D721Med (cell line): ENCODE measurements at regions not wholly inside any gene's neighbourhood (a gene's known extent, or its start where the extent isn't known, plus 50 kb on each side); places are given as distances from the start of the nearest gene placed in this dataset.

Experiments
- DNase-seq: peaks from one replicate; pipeline ENCODE4 v3.0.0; 2011; ENCODE audit warnings: low spot score; ENCODE audit not compliant: insufficient read length
- FAIRE-seq: peaks from 2 replicates; lab custom pipeline; 2011; peaks lifted over from hg19 to GRCh38; lab: Jason Lieb, UNC
- TF ChIP-seq, protein P1 (sequence below): IDR thresholded peaks from 2 replicates; pipeline ENCODE4 v1.5.1; 2012; ENCODE audit warnings: mild to moderate bottlenecking, control low read depth; ENCODE audit not compliant: insufficient read depth; ENCODE audit errors: missing control alignments

DNA sequence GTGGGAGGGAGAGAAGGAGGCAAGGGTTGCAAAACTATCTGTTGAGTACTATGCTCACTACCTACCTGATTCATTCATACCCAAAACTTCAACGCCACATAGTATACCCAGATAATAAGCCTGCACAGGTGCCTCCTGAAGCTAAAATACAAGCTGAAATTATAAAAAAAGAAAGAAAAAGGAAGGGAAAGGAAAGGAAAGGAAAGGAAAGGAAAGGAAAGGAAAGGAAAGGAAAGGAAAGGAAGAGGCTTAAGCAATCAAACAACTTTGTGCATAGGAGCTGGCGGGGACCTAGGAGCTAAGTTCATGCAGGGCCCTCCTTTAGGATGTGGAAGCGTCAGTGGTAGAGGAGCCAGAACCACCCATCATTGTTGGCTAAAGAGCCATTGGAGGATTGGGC lies 108.9 kb upstream of the SYNDIG1 start:
- FAIRE-seq = no peak
- no peak for DNase-seq
- TF ChIP-seq, protein P1, sequence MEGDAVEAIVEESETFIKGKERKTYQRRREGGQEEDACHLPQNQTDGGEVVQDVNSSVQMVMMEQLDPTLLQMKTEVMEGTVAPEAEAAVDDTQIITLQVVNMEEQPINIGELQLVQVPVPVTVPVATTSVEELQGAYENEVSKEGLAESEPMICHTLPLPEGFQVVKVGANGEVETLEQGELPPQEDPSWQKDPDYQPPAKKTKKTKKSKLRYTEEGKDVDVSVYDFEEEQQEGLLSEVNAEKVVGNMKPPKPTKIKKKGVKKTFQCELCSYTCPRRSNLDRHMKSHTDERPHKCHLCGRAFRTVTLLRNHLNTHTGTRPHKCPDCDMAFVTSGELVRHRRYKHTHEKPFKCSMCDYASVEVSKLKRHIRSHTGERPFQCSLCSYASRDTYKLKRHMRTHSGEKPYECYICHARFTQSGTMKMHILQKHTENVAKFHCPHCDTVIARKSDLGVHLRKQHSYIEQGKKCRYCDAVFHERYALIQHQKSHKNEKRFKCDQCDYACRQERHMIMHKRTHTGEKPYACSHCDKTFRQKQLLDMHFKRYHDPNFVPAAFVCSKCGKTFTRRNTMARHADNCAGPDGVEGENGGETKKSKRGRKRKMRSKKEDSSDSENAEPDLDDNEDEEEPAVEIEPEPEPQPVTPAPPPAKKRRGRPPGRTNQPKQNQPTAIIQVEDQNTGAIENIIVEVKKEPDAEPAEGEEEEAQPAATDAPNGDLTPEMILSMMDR = no peak

DNA sequence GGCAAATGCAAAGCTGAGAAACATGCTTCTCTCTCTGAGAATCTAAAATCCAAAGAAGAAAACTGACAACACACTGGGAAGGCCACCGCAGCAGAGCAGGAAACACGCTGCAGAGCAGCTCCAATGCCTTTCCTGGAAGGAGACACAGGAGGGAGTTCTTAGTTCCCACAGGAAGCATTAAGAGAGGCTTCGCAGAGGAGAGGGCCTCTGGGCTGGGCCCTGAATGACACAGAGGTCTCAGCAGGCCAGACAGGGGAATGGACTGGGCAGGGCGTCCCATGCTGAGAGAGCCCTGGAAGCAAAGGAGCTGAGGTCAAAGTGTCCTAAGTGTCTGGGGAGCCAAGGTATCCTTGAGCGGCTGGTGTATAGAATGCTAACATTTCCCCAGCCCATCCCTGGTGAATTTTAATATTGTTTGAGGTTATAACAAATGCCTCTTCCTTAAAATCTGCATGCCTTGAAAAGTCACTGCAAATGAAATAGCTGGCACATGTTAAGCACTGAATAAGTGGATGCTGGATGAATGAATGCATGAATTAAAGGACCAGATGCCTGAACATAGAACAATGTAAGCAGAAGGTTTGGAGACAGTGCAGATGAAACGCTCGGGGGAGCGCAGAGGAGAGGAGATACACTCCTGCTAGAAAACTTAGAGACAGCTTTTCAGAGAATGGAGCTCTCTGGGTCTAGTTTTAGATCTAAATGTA lies 110.0 kb upstream of the SYNDIG1 start:
- DNase-seq (no peak), FAIRE-seq (no peak)
- TF ChIP-seq, protein P1 = no peak

DNA sequence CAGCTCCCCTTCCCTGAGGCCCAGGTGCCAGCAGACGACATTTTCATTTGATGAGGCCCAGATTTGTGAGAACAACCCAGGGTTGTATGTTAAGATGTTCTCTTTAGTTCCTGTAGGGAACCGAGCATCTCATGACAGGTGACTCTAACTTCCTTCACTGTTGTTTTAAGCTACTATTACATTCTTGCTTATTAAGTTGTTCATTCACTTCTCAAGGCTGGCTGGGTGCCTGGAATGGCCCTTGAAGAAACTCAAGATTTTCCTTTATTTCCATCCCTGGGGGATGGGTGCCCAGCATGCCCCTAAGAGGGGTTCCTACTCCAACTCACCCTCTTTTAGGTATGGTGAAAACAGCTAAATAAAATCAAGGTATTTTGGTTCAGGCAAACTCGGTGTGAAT lies 111.5 kb upstream of the SYNDIG1 start:
- DNase-seq = no peak
- TF ChIP-seq, protein P1 = no peak
- FAIRE-seq = no peak

DNA sequence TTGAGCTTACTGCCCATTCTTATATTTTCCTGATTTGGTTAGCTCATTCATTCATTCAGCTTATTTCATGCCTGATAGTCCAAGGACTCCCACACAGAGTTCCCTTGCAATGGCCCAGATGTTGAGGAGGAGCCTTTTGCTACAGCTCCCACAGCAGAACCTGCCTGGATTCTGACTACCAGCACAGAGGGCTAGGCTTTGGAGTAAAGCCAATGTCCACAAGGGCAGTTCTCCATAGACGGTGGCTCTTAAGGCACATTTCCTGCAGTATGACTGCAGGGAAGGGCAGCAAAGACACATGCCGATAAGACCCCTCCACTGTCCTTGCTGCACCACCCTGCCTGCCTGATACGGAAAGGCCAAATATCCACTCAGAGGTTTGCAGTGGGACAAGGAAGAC lies 112.3 kb upstream of the SYNDIG1 start:
- FAIRE-seq (no peak), DNase-seq (no peak)
- TF ChIP-seq, protein P1 = no peak

DNA sequence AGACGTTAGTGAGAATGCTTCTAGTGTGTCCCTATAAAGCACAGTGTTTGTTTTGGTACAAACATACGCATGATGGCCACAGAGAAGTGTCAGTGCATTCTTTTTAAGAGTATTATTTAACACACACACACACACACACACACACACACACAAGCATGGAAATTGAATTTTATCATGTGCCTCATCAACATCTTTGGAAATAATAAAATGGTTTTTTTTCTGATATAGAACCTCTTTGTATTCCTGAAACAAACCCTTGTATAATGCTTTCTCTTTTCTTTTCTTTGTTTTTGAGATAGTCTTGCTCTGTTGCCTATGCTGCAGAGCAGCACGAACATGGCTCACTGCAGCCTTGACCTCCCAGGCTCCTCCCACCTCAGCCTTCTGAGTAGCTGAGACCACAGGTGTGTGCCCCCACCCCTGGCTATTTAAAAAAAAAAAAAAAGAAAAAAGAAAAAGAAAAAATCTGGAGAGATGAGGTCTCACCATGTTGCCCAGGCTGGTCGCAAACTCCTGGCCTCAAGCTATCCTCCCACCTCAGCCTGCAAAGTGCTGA lies 116.2 kb upstream of the SYNDIG1 start:
- DNase-seq (no peak), FAIRE-seq (no peak)
- TF ChIP-seq, protein P1 = no peak

DNA sequence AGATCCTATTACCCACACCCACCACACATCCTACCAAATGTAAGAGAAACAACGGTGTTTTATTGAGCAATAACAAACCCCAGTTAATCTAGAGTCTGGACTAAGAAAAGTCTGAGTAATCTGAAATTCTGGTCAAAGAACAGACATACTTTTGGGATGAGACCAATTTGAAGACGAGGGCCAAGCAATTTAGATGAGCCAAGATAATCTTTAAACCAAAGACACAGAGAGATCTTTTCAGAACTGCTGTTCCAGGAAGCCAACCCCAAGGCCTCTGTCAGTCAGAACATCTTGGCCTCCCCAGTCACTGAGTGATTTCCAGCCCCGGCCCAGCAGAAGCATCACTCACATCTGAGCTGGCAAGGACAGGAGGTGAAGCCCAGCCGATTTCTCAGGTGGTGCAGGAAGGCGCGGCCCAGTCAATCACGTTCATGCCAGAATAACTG lies 118.5 kb upstream of the SYNDIG1 start:
- DNase-seq (no peak), FAIRE-seq (no peak)
- TF ChIP-seq, protein P1 = no peak

DNA sequence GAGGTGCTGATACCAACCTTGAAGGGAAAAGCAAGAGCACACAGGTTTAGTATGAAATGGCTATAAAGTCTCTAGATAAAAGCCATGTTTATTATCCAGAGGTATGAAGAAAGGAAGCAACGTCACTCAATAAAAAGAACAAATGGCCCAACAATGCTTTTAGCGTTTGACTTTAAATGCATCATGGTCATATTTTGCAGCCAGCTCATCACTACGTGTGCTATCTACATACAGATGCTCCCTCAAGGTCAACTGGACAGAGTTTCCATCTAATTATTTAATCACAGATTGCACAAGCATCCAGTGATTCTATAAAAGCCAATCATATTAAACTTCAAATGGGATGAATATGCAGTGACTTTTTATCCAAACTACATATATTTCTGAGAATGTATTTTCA lies 127.6 kb upstream of the SYNDIG1 start:
- FAIRE-seq (no peak), DNase-seq (no peak)
- TF ChIP-seq, protein P1 = no peak
